H9 (cell line): ENCODE measurements at regions not wholly inside any gene's neighbourhood (a gene's known extent, or its start where the extent isn't known, plus 50 kb on each side); places are given as distances from the start of the nearest gene placed in this dataset.

Experiments
- DNase-seq: peaks from one replicate; pipeline ENCODE4 v3.0.0-alpha.2; 2017
- H2AFZ ChIP-seq: one replicate; pipeline ENCODE4 v1.6.1; 2013; ENCODE audit warnings: mild to moderate bottlenecking, low read length, control low read depth, moderate library complexity
- H2AK5ac ChIP-seq: 2 replicates; pipeline ENCODE4 v1.6.1; 2013; ENCODE audit warnings: low read length, control low read depth, mixed read lengths; ENCODE audit not compliant: insufficient read length
- H2BK120ac ChIP-seq: one replicate; pipeline ENCODE4 v1.6.1; 2013; ENCODE audit warnings: low read depth, mild to moderate bottlenecking, low read length, control low read depth, inconsistent platforms; ENCODE audit not compliant: poor library complexity, severe bottlenecking
- H2BK12ac ChIP-seq: 2 replicates; pipeline ENCODE4 v1.6.1; 2013; ENCODE audit warnings: low read length, control low read depth, mixed read lengths, low read depth; ENCODE audit not compliant: insufficient read length
- H2BK15ac ChIP-seq: 2 replicates; pipeline ENCODE4 v1.6.1; 2013; ENCODE audit warnings: low read depth, low read length, control low read depth
- H2BK20ac ChIP-seq: one replicate; pipeline ENCODE4 v1.6.1; 2013; ENCODE audit warnings: low read depth, mild to moderate bottlenecking, low read length, control low read depth, inconsistent platforms; ENCODE audit not compliant: poor library complexity, severe bottlenecking
- H2BK5ac ChIP-seq: 2 replicates; pipeline ENCODE4 v1.6.1; 2013; ENCODE audit warnings: low read length, control low read depth, mixed read lengths; ENCODE audit not compliant: insufficient read length
- H3K14ac ChIP-seq: 2 replicates; pipeline ENCODE4 v1.6.1; 2013; ENCODE audit warnings: low read length, control low read depth; ENCODE audit not compliant: insufficient read depth
- H3K18ac ChIP-seq: 2 replicates; pipeline ENCODE4 v1.6.1; 2013; ENCODE audit warnings: low read depth, mild to moderate bottlenecking, mixed read lengths, low read length, control low read depth; ENCODE audit not compliant: insufficient read length
- H3K23ac ChIP-seq: 2 replicates; pipeline ENCODE4 v1.6.1; 2013; ENCODE audit warnings: low read length, control low read depth, mixed read lengths, low read depth; ENCODE audit not compliant: insufficient read length
- H3K23me2 ChIP-seq: 2 replicates; pipeline ENCODE4 v1.6.1; 2013; ENCODE audit warnings: low read depth, mild to moderate bottlenecking, mixed read lengths, low read length, control low read depth; ENCODE audit not compliant: insufficient read length, poor library complexity, severe bottlenecking
- H3K27ac ChIP-seq: 2 replicates; pipeline ENCODE4 v1.5.1; 2013; ENCODE audit warnings: low read length, control low read depth, mixed read lengths, low read depth; ENCODE audit not compliant: insufficient read length
- H3K27me3 ChIP-seq: 2 replicates; pipeline ENCODE4 v1.6.1; 2013; ENCODE audit warnings: low read length, control low read depth, inconsistent platforms; ENCODE audit not compliant: insufficient read depth
- H3K4ac ChIP-seq: 2 replicates; pipeline ENCODE4 v1.6.1; 2013; ENCODE audit warnings: low read depth, mild to moderate bottlenecking, control low read depth, inconsistent platforms, low read length, moderate library complexity
- H3K4me1 ChIP-seq: 2 replicates; pipeline ENCODE4 v1.6.1; 2013; ENCODE audit warnings: low read length, control low read depth, inconsistent platforms; ENCODE audit not compliant: insufficient read depth
- H3K4me2 ChIP-seq: 2 replicates; pipeline ENCODE4 v1.6.1; 2013; ENCODE audit warnings: low read length, control low read depth, mixed read lengths; ENCODE audit not compliant: insufficient read length, insufficient read depth
- H3K56ac ChIP-seq: 2 replicates; pipeline ENCODE4 v1.6.1; 2013; ENCODE audit warnings: low read depth, mild to moderate bottlenecking, mixed read lengths, low read length, control low read depth; ENCODE audit not compliant: insufficient read length
- H3K79me1 ChIP-seq: 2 replicates; pipeline ENCODE4 v1.6.1; 2013; ENCODE audit warnings: low read depth, mild to moderate bottlenecking, moderate library complexity, low read length, control low read depth, inconsistent platforms; ENCODE audit not compliant: insufficient read depth, poor library complexity, severe bottlenecking
- H3K79me2 ChIP-seq: 2 replicates; pipeline ENCODE4 v1.6.1; 2013; ENCODE audit warnings: low read length, control low read depth, inconsistent platforms; ENCODE audit not compliant: insufficient read depth
- H3K9ac ChIP-seq: 2 replicates; pipeline ENCODE4 v1.6.1; 2013; ENCODE audit warnings: low read length, control low read depth, mixed read lengths; ENCODE audit not compliant: insufficient read length; ENCODE audit errors: extremely low read depth
- H3K9me3 ChIP-seq: one replicate; pipeline ENCODE4 v1.6.1; 2013; ENCODE audit warnings: low read depth, low read length, inconsistent platforms; ENCODE audit not compliant: control insufficient read depth
- H3T11ph ChIP-seq: one replicate; pipeline ENCODE4 v1.6.1; 2013; ENCODE audit warnings: mild to moderate bottlenecking, low read length, control low read depth, inconsistent platforms
- H4K20me1 ChIP-seq: one replicate; pipeline ENCODE4 v1.6.1; 2013; ENCODE audit not compliant: control insufficient read depth, insufficient read length, insufficient read depth
- H4K5ac ChIP-seq: 2 replicates; pipeline ENCODE4 v1.6.1; 2013; ENCODE audit warnings: low read depth, mild to moderate bottlenecking, mixed read lengths, low read length, control low read depth; ENCODE audit not compliant: insufficient read length
- H4K8ac ChIP-seq: replicated peaks from 2 replicates; pipeline ENCODE4 v1.6.1; 2013; ENCODE audit warnings: low read length, control low read depth, mixed read lengths, low read depth; ENCODE audit not compliant: insufficient read length
- H4K91ac ChIP-seq: 2 replicates; pipeline ENCODE4 v1.6.1; 2013; ENCODE audit warnings: low read depth, mild to moderate bottlenecking, moderate library complexity, mixed read lengths, low read length, control low read depth; ENCODE audit not compliant: insufficient read length
- H3K27ac Mint-ChIP-seq, 3 experiments: 2 replicates in 2 of 3; 3 replicates in 1 of 3; pipeline ENCODE4 v1.8.0; 2020 to 2021; ENCODE audit warnings: mixed read lengths in 3 of 3, mild to moderate bottlenecking in 1 of 3, moderate library complexity in 1 of 3
- H3K27me3 Mint-ChIP-seq: 2 replicates; pipeline ENCODE4 v1.8.0; 2021; ENCODE audit warnings: low read depth, mild to moderate bottlenecking, moderate library complexity, mixed read lengths
- H3K36me3 Mint-ChIP-seq, 3 experiments: 2 replicates in 2 of 3; 3 replicates in 1 of 3; pipeline ENCODE4 v1.8.0; 2020 to 2021; ENCODE audit warnings: low read depth in 3 of 3, mixed read lengths in 3 of 3; ENCODE audit not compliant: insufficient read depth in 1 of 3
- H3K4me1 Mint-ChIP-seq, 2 experiments: 2 replicates each; pipeline ENCODE4 v1.8.0; 2020; ENCODE audit warnings: mixed read lengths in 2 of 2
- H3K4me3 Mint-ChIP-seq, 2 experiments: 2 replicates in 1 of 2; 3 replicates in 1 of 2; pipeline ENCODE4 v1.8.0; 2020 to 2021; ENCODE audit warnings: mild to moderate bottlenecking in 2 of 2, mixed read lengths in 2 of 2, moderate library complexity in 1 of 2
- H3K9me3 Mint-ChIP-seq, 2 experiments: 2 replicates in 1 of 2; 3 replicates in 1 of 2; pipeline ENCODE4 v1.8.0; 2020; ENCODE audit warnings: mild to moderate bottlenecking in 2 of 2, mixed read lengths in 2 of 2, moderate library complexity in 1 of 2
- TF ChIP-seq, protein P1 (sequence below): fragments of 200-600 bp; sonication (generic); conservative IDR thresholded peaks from 3 replicates; pipeline ENCODE4 v1.8.0; 2021; ENCODE audit warnings: antibody characterized with exemption, mild to moderate bottlenecking

DNA sequence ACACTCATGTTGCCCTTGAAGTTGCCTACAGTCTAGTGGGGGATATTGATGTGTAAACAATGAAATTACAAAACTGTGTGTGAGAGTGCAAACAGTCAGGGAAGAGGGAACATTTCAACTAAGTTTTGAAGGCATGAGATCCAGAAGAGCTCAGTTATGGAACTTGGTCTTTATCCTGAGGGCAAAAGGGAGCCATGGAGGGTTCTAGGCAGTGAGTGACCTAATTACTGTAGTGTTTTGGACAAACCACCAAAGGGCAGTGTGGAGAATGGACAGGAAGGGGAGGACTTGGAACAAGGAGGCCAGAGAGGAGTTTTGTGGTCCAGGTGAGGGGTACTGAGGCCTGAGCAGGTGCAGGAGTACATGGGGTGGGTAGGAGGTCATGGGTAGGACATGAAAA is 143.7 kb upstream of the SMIM23 start:
- Histone ChIP-seq H4K5ac (no peak overlapping the region), H3K27ac (no peak overlapping the region), H3K23me2 (no peaks in the 10 kb centered on the region), H3K9ac (no peak overlapping the region), H3K23ac (no peak overlapping the region), H2BK120ac (no peak overlapping the region), H3K79me1 (no peaks in the 10 kb centered on the region), H4K20me1 (no peaks in the 10 kb centered on the region), H3K79me2 (no peaks in the 10 kb centered on the region), H2BK5ac (no peak overlapping the region), H2BK12ac (no peak overlapping the region), H3K18ac (no peak overlapping the region), H3K4me2 (no peak overlapping the region), H4K8ac (no peak overlapping the region), H3K14ac (no peak overlapping the region), H3K4ac (no peak overlapping the region), H3T11ph (no peak overlapping the region), H2AFZ (no peak overlapping the region), H3K4me1 (peaks cover 3% of the 10 kb centered on the region; the same call in 1 of the 2 replicates), H3K56ac (no peak overlapping the region), H2BK20ac (no peak overlapping the region), H3K27me3 (no peaks in the 10 kb centered on the region), H2AK5ac (no peak overlapping the region), H3K9me3 (no peaks in the 10 kb centered on the region), H2BK15ac (no peak overlapping the region), H4K91ac (no peak overlapping the region)
- Mint-ChIP-seq H3K27ac (no peak overlapping the region), H3K27me3 (peaks cover 11% of the 10 kb centered on the region), H3K9me3 (no peaks in the 10 kb centered on the region), H3K4me1 (peaks cover 27 to 31% of the 10 kb centered on the region in 2 experiments), H3K4me3 (no peak overlapping the region), H3K36me3 (no peaks in the 10 kb centered on the region)
- DNase-seq, result no peak
- TF ChIP-seq, protein P1, sequence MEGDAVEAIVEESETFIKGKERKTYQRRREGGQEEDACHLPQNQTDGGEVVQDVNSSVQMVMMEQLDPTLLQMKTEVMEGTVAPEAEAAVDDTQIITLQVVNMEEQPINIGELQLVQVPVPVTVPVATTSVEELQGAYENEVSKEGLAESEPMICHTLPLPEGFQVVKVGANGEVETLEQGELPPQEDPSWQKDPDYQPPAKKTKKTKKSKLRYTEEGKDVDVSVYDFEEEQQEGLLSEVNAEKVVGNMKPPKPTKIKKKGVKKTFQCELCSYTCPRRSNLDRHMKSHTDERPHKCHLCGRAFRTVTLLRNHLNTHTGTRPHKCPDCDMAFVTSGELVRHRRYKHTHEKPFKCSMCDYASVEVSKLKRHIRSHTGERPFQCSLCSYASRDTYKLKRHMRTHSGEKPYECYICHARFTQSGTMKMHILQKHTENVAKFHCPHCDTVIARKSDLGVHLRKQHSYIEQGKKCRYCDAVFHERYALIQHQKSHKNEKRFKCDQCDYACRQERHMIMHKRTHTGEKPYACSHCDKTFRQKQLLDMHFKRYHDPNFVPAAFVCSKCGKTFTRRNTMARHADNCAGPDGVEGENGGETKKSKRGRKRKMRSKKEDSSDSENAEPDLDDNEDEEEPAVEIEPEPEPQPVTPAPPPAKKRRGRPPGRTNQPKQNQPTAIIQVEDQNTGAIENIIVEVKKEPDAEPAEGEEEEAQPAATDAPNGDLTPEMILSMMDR, result no peak
